GM23338 (cell line): ENCODE measurements at regions not wholly inside any gene's neighbourhood (a gene's known extent, or its start where the extent isn't known, plus 50 kb on each side); places are given as distances from the start of the nearest gene placed in this dataset.

Experiments used
- POLR2AphosphoS5 ChIP-seq: IDR thresholded peaks from 2 replicates; pipeline ENCODE4 v1.6.1; 2016; ENCODE audit warnings: antibody characterized with exemption, low read depth
- TF ChIP-seq, protein P1 (sequence below), 2 experiments: fragments of 200-600 bp in 1 of 2; sonication (generic) in 1 of 2; conservative IDR thresholded peaks; 2 replicates each; pipeline versions ENCODE4 v1.5.1 to v1.6.1; 2016 to 2017; ENCODE audit warnings: antibody characterized with exemption in 2 of 2, low read depth in 2 of 2, mild to moderate bottlenecking in 2 of 2, moderate library complexity in 1 of 2

DNA sequence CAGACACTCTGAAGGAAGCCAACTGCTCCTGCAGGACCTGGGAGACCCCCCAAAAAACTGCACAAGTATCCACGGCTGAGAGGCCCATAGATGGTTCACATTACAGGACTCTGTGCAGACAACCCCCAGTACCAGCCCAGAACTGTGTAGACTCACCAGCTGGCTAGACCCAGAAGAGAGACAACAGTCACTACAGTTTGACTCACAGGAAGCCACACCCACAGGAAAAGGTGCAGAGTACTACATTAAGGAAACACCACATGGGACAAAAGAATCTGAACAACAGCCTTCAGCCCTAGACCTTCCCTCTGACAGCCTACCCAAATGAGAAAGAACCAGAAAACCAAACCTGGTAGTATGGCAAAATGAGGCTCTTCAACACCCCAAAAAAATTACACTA, 281.2 kb upstream of the RGMB start:
- no peak for TF ChIP-seq POLR2AphosphoS5
- TF ChIP-seq, protein P1, sequence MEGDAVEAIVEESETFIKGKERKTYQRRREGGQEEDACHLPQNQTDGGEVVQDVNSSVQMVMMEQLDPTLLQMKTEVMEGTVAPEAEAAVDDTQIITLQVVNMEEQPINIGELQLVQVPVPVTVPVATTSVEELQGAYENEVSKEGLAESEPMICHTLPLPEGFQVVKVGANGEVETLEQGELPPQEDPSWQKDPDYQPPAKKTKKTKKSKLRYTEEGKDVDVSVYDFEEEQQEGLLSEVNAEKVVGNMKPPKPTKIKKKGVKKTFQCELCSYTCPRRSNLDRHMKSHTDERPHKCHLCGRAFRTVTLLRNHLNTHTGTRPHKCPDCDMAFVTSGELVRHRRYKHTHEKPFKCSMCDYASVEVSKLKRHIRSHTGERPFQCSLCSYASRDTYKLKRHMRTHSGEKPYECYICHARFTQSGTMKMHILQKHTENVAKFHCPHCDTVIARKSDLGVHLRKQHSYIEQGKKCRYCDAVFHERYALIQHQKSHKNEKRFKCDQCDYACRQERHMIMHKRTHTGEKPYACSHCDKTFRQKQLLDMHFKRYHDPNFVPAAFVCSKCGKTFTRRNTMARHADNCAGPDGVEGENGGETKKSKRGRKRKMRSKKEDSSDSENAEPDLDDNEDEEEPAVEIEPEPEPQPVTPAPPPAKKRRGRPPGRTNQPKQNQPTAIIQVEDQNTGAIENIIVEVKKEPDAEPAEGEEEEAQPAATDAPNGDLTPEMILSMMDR (conservative IDR thresholded peaks at IDR 0.05; ENCODE audit: low read depth in 2 of 2) = no peak
